ENCODE measurements at regions not wholly inside any gene's neighbourhood (a gene's known extent, or its start where the extent isn't known, plus 50 kb on each side); places are given as distances from the start of the nearest gene placed in this dataset.

DNA sequence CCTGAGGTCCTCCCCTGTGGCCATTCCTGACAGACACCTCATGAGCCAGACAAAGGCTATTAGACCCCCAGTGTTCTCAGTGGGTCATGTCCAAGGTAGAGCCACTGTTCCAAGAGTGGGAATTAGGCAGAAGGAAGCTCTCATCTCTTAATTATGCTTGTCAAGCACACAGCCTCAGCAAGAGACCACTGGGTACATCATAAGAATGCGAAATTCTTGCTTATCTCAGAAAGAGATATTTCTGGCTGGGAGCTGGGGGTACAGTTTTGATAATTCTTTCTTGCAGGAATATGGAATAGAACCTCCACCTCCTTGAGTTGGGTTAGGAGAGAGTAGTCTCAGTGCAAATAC, 1280.0 kb upstream of the CNTN5 start:
- no peak for TF ChIP-seq EZH2 (IDR thresholded peaks at IDR 0.05; ENCODE audit: low read depth)
- TF ChIP-seq, protein P1, sequence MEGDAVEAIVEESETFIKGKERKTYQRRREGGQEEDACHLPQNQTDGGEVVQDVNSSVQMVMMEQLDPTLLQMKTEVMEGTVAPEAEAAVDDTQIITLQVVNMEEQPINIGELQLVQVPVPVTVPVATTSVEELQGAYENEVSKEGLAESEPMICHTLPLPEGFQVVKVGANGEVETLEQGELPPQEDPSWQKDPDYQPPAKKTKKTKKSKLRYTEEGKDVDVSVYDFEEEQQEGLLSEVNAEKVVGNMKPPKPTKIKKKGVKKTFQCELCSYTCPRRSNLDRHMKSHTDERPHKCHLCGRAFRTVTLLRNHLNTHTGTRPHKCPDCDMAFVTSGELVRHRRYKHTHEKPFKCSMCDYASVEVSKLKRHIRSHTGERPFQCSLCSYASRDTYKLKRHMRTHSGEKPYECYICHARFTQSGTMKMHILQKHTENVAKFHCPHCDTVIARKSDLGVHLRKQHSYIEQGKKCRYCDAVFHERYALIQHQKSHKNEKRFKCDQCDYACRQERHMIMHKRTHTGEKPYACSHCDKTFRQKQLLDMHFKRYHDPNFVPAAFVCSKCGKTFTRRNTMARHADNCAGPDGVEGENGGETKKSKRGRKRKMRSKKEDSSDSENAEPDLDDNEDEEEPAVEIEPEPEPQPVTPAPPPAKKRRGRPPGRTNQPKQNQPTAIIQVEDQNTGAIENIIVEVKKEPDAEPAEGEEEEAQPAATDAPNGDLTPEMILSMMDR (conservative IDR thresholded peaks at IDR 0.05), result no peak

All from PC-9 (cell line).